HG03521 (cell line): ENCODE measurements at regions not wholly inside any gene's neighbourhood (a gene's known extent, or its start where the extent isn't known, plus 50 kb on each side); places are given as distances from the start of the nearest gene placed in this dataset.
"Not testable (repeated sequence)": the region's sequence is repeated elsewhere in the genome, so short reads cannot be mapped to it uniquely, and the experiment has no call there.

ENCODE experiments used
- ATAC-seq: cut with Tn5 transposase; IDR thresholded peaks from one replicate; pipeline ENCODE4 v1.9.1; 2021; ENCODE audit warnings: mild to moderate bottlenecking, moderate library complexity; ENCODE audit not compliant: unreplicated experiment

GRCh38 chr17:71480099-71480498, 640.7 kb upstream of the SOX9 start:
- ATAC-seq = no peak

GRCh38 chr17:71482625-71483024, 638.2 kb upstream of the SOX9 start:
- ATAC-seq = no peak

GRCh38 chr17:71484546-71484945, 636.3 kb upstream of the SOX9 start:
- ATAC-seq = no peak

- no peak for ATAC-seq
Observed at GRCh38 chr17:71485426-71485825, 635.4 kb upstream of the SOX9 start.

- no peak for ATAC-seq
Observed at GRCh38 chr17:71486261-71486660, 634.6 kb upstream of the SOX9 start.

- ATAC-seq = no peak
Observed at GRCh38 chr17:71488851-71489250, 632.0 kb upstream of the SOX9 start.

GRCh38 chr17:71494062-71494855, 626.6 kb upstream of the SOX9 start:
- no peak for ATAC-seq

GRCh38 chr17:71495420-71495819, 625.4 kb upstream of the SOX9 start:
- ATAC-seq = no peak

GRCh38 chr17:71496552-71496951, 624.3 kb upstream of the SOX9 start:
- ATAC-seq = no peak

GRCh38 chr17:71500761-71501555, 619.9 kb upstream of the SOX9 start:
- ATAC-seq = no peak

- ATAC-seq = no peak
Observed at GRCh38 chr17:71501711-71502110, 619.1 kb upstream of the SOX9 start.

- no peak for ATAC-seq
Observed at GRCh38 chr17:71502443-71502842, 618.4 kb upstream of the SOX9 start.

GRCh38 chr17:71503710-71504465, 616.9 kb upstream of the SOX9 start:
- no peak for ATAC-seq

GRCh38 chr17:71505200-71505599, 615.6 kb upstream of the SOX9 start:
- no peak for ATAC-seq

- no peak for ATAC-seq
Observed at GRCh38 chr17:71505981-71506380, 614.8 kb upstream of the SOX9 start.

GRCh38 chr17:71511266-71511995, 609.4 kb upstream of the SOX9 start:
- no peak for ATAC-seq

GRCh38 chr17:71513725-71514124, 607.1 kb upstream of the SOX9 start:
- not testable (repeated sequence) for ATAC-seq

- no peak for ATAC-seq
Observed at GRCh38 chr17:71516149-71516548, 604.7 kb upstream of the SOX9 start.

GRCh38 chr17:71519285-71519684, 601.5 kb upstream of the SOX9 start:
- no peak for ATAC-seq

GRCh38 chr17:71521724-71522123, 599.1 kb upstream of the SOX9 start:
- ATAC-seq = no peak

- ATAC-seq = no peak
Observed at GRCh38 chr17:71522383-71522782, 598.4 kb upstream of the SOX9 start.
